Activated T-cell treated with anti-CD3 and anti-CD28 coated beads for 48 hours (primary cell): ENCODE measurements at regions not wholly inside any gene's neighbourhood (a gene's known extent, or its start where the extent isn't known, plus 50 kb on each side); places are given as distances from the start of the nearest gene placed in this dataset.
"Not testable (repeated sequence)": the region's sequence is repeated elsewhere in the genome, so short reads cannot be mapped to it uniquely, and the experiment has no call there.

ENCODE experiments used
- DNase-seq: peaks from one replicate; pipeline ENCODE4 v3.0.0-alpha.2; 2020; ENCODE audit warnings: low read depth

GRCh38 chr11:23556163-23556750 is 696.0 kb upstream of the CCDC179 start:
- no peak for DNase-seq

GRCh38 chr11:23563591-23563990 is 703.3 kb upstream of the CCDC179 start:
- no peak for DNase-seq

GRCh38 chr11:23564370-23564769 is 704.1 kb upstream of the CCDC179 start:
- no peak for DNase-seq

- no peak for DNase-seq
These were observed 708.9 kb upstream of the CCDC179 start for GRCh38 chr11:23569134-23569533.

GRCh38 chr11:23569547-23569946 is 709.3 kb upstream of the CCDC179 start:
- DNase-seq = no peak

- DNase-seq = no peak
These were observed 710.6 kb upstream of the CCDC179 start for GRCh38 chr11:23570828-23571227.

GRCh38 chr11:23573429-23573828 is 713.2 kb upstream of the CCDC179 start:
- DNase-seq = no peak

GRCh38 chr11:23574149-23574548 is 713.9 kb upstream of the CCDC179 start:
- no peak for DNase-seq

- no peak for DNase-seq
These were observed 717.0 kb upstream of the CCDC179 start for GRCh38 chr11:23577296-23577695.

- DNase-seq = no peak
These were observed 725.3 kb upstream of the CCDC179 start for GRCh38 chr11:23585416-23586104.

GRCh38 chr11:23586173-23586572 is 725.9 kb upstream of the CCDC179 start:
- no peak for DNase-seq

GRCh38 chr11:23590596-23591308 is 730.5 kb upstream of the CCDC179 start:
- DNase-seq = no peak

GRCh38 chr11:23594755-23595154 is 734.5 kb upstream of the CCDC179 start:
- DNase-seq = no peak

- no peak for DNase-seq
These were observed 744.7 kb upstream of the CCDC179 start for GRCh38 chr11:23604966-23605365.

GRCh38 chr11:23606191-23606590 is 745.9 kb upstream of the CCDC179 start:
- DNase-seq = no peak

GRCh38 chr11:23611726-23612125 is 751.5 kb upstream of the CCDC179 start:
- DNase-seq = no peak

- DNase-seq = no peak
These were observed 760.3 kb upstream of the CCDC179 start for GRCh38 chr11:23620617-23621016.

GRCh38 chr11:23632293-23632692 is 772.0 kb upstream of the CCDC179 start:
- DNase-seq = no peak

- no peak for DNase-seq
These were observed 784.2 kb upstream of the CCDC179 start for GRCh38 chr11:23644443-23644842.

GRCh38 chr11:23652336-23652735 is 792.1 kb upstream of the CCDC179 start:
- DNase-seq = not testable (repeated sequence)

GRCh38 chr11:23653071-23653675 is 792.9 kb upstream of the CCDC179 start:
- DNase-seq = no peak

- no peak for DNase-seq
These were observed 808.0 kb upstream of the CCDC179 start for GRCh38 chr11:23668324-23668723.

GRCh38 chr11:23673366-23673765 is 813.1 kb upstream of the CCDC179 start:
- DNase-seq = no peak
